B cell (primary cell): ENCODE measurements at regions not wholly inside any gene's neighbourhood (a gene's known extent, or its start where the extent isn't known, plus 50 kb on each side); places are given as distances from the start of the nearest gene placed in this dataset.

Experiments used
- EZH2 ChIP-seq: IDR thresholded peaks from 2 replicates; pipeline ENCODE4 v1.6.1; 2012; ENCODE audit warnings: borderline replicate concordance, low read depth, mild to moderate bottlenecking, moderate library complexity, low read length; ENCODE audit not compliant: insufficient read depth, poor library complexity, severe bottlenecking
- TF ChIP-seq, protein P1 (sequence below): fragments of 200-600 bp; IDR thresholded peaks from one replicate; pipeline ENCODE4 v1.8.0; 2022; ENCODE audit warnings: antibody characterized with exemption, mild to moderate bottlenecking

DNA sequence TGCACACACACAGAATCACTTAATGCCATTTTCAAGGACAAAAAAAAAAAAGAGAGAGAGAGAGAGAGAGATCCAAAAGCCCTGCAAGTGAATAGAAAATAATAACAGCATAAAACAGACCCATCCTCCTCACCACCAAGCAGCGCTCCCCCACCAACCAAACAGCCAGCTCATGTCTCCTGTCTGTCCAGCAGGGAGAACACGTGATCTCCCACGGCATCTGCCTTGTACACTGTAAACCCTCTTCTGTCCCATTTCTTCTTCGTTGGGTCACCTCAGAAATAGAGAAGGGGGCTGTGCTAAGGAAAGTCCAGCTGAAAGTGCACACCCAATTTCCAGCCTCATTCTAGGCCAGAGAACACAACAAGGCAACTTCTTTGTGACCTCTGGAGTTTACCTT is 222.5 kb downstream of the EXOC5 start:
- TF ChIP-seq EZH2: no peak
- TF ChIP-seq, protein P1, sequence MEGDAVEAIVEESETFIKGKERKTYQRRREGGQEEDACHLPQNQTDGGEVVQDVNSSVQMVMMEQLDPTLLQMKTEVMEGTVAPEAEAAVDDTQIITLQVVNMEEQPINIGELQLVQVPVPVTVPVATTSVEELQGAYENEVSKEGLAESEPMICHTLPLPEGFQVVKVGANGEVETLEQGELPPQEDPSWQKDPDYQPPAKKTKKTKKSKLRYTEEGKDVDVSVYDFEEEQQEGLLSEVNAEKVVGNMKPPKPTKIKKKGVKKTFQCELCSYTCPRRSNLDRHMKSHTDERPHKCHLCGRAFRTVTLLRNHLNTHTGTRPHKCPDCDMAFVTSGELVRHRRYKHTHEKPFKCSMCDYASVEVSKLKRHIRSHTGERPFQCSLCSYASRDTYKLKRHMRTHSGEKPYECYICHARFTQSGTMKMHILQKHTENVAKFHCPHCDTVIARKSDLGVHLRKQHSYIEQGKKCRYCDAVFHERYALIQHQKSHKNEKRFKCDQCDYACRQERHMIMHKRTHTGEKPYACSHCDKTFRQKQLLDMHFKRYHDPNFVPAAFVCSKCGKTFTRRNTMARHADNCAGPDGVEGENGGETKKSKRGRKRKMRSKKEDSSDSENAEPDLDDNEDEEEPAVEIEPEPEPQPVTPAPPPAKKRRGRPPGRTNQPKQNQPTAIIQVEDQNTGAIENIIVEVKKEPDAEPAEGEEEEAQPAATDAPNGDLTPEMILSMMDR: no peak
